Superior temporal gyrus (tissue), 1 donor: ENCODE measurements at regions not wholly inside any gene's neighbourhood (a gene's known extent, or its start where the extent isn't known, plus 50 kb on each side); places are given as distances from the start of the nearest gene placed in this dataset.

Experiments used
- DNase-seq: peaks from one replicate; pipeline ENCODE4 v3.0.0-alpha.2; 2016; ENCODE audit errors: extremely low spot score

DNA sequence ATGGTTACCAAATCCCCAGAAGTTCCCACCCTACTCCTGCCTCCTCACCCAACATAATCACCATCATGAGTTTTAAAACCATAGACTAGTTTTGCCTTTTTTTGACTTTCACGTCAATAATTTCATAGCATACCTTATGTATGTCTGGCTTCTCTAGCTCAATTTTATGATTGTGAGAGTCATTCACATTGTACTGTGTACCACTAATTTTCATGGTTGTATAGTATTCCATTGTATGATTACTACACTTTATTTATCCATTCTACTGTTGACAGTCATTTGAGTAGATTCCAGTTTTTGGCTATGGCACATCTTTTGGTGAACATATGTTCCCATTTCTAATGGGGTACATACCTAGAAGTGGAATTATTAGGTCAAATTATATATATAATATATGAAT is 195.3 kb upstream of the TCF21 start:
- no peak for DNase-seq

DNA sequence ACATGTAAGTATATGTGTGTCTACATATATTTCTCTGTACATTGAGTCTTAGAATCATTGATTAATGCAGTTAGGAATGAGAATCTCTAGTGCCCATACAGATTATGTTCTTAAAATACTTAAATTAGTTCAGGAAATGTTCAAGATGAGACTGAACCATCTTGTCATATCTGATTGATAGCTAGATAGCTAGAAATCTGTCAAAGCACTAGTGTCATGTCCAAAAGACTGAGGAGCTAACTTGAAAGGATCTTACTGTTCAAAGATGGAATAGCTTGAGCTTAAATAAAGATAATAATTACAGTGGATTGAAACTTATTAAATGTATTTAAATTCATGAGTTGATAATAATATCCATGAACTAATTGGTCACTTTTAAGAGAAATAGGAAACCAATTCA is 191.7 kb upstream of the TCF21 start:
- DNase-seq = no peak

DNA sequence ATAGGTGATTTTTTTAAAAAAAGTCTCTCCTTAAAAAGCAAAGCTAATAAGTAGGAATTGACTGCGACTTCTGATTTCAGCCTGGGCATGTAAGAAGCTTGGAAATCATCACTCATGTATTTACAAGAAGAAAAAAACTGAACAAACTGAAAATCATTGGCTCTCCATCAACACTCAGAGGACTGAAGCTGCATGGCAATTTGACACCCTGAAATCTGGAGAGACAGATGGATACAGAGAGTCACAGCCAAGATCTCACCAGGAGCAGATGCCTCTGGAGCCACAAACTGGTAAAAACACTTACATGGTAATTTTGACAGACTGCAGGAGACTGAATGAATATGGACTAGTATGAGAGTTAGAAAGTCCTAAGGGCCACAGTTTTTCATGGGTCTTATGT is 191.2 kb upstream of the TCF21 start:
- DNase-seq = peak; percentile 15

DNA sequence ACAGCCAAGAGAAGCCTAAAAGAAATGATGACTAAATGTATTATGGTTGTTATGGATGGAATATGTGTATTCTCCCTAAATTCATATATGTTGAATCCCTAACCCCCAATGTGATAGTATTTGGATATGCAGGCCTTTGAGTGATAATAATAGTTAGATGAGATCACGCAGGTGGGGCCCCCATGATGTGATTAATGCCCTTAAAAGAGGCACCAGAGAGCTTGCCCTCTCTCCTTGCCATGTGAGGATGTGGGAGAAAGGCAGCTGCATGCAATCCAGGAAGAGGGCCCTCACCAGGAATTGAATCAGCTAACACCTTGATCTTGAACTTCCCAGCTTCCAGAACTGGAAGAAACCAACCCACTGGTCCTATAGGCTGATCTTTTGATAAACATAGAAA is 190.6 kb upstream of the TCF21 start:
- DNase-seq = no peak

DNA sequence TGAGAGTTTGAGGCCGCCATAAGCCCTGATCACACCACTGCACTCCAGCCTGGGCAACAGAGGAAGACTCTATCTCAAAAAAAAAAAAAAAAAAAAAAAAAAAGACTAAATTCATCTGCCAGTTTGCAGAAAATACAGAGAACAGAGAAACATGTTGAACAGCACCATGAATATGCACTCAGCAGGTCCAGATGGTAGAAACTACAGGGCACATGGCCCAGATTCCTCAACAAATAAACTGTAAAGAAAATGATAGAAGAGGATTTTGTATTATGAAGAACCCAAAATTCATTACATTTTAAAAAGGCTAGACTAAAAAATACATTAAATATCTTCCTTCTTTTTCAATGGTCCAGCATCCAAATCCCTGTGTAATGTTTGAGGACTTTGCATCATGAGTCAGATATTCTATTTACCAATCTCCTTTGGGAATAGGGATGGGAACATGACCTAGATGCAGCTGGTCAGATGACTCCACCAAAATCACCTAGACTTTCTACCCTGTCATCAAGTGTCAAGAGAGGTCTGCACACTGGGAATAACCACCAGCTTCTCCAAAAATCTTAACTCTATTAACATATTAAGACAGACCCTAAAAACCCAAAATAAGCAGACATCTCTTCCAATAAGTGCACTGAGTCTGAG is 189.1 kb upstream of the TCF21 start:
- DNase-seq = no peak

DNA sequence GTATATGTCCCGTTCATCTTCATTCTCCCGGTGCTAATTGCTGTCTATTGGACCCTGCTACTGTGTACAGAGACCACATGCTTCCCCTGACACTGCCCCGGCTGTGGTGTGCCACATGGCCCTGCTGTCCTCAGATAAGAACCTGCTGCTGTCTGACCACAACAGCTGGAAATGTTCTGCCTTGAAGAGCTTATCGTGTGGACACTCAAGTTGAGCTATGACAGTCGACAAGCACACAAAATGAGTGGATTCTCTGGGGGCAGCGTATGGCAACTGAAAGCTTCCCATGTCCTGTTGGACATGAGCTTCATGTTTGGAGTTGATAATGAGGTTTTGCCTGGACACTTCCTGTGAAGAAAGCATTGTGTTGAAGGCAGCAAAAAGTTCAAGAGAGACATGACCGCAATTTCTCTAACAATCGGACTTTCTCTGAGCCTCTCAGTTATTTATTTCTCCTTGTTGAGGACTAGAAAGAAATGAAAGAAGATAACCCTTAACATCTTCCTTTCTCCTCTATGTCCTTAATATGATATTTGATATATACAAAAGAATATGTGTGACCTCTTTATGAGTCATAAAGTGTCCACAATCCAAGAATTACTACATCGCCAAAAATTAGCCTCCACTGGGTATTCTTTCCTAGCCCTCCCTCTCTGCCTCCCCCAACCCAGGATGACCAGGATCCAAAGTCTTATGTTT is 187.1 kb upstream of the TCF21 start:
- no peak for DNase-seq

DNA sequence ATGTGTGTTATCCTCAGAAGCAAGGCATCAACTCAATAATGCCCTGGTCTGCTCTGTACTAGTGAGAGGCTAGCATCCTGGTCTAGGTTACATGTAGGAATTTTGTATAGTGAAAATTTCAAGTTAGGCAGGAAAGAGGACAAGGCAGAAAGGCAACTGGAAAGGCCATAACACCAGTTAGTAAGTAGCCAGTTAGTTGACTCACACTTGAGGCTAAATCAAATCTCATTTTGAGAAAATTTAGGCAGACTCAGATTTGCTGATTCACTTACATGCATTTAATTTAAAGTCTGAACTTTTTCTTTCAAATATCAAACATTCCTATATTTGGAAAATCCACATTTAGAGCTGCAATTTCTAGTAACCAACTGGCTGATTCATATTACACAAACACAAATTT is 184.5 kb upstream of the TCF21 start:
- DNase-seq = peak; percentile 10

DNA sequence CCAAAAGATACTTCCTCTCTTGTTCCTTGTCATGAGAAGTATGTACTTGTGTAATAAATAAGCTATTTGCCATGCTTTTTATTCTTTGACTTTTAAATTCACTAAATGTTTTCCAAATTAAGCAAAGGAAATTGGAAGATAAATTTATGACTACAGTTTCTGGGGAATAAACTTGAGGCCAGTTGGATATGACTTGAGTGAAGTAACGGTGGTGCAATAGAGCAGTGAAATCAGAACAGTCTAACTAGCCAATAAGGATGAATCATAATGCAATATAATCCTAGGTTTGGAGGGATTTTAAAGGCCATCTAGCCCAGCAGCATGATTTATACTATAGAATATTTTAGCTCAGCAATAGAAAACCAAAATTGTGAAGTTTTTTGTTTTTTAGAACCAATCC is 183.8 kb upstream of the TCF21 start:
- DNase-seq = no peak

DNA sequence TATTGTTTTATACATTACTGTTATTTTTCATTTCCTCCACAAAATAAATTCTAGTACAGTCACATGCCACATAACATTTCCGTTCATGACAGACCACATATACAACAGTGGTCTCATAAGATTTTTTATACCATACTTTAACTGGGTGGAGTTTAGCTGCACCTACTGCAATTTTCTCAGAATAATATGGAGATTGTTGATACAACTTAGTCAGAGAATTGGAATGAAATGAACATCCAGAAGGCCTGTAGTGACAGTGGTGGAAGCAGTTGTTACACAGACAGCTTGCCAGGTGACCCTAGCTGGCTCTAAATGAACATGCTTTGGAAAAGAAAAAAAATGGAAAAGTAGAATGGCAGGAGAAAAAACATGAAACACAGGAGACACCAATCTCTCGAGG is 183.2 kb upstream of the TCF21 start:
- DNase-seq = no peak

DNA sequence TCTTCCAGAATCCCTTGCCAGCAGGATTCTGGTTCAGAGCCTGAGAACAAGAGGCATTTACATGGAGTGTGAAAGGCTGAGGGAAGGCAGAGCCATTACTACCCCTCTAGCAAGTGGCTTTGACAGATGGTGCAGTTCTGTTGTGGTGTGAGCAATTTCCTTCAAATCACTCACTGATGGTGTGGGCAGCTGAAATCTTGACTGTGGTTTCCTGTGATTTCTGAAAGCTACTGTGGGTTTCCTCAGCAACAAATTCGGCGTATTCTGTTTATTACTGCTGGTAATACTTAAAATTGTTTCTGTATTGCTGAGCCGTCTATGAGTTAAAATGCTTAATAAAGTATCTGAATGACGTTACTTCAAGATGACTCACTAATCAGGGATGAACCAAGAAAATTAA is 181.5 kb upstream of the TCF21 start:
- DNase-seq = peak; percentile 45

DNA sequence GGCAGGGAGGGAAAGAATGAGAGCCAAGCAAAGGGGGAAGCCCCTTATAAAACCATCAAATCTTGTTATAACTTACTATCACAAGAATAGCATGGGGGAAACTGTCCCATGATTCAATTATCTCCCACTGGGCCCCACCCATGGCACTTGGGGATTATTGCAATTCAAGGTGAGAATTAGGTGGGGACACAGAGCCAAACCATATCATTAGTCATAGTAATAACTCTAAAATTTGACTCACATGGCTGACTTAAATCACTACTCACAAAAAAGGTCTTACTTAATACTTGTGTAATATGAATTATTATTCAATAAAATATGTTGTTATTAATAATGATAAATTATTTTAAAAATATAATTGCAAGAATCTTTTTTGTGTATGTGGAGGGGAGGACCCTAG is 178.1 kb upstream of the TCF21 start:
- DNase-seq = no peak

DNA sequence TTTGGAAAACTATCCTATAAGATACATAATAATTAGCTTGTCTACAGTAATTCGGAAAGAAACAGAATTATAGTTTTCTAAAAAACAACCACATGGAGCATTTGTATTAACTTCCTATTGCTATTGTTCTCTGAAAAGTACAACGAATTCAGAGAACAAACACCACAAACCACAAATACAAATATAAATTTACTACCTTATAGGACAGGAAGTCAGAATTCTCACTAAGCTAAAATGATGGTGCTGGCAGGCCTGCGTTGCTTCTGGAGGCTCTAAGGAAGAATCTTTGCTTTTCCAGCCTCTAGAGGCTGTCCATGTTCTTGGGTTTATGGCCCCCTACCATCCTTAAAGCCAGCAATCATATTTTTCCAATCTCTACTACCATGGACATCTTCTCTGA is 173.6 kb upstream of the TCF21 start:
- DNase-seq = no peak

DNA sequence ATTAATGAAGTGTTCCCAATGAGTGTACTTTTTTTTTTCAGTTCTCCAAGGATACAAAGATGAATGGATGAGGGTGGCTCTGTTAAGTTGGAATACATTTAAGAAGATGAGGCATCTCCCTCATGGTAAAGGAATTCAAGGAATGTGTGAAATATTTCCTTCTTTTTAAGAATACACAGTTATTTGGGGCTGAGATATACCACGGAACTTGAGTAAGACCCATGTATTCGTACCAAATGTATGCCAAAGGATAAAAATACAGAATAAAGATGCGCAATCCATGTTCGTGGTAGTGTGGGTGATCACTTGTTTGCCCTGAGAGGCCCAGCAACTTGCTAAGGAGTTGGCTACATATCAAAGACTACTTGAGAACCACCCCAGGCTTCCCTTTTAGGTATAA is 164.2 kb upstream of the TCF21 start:
- DNase-seq = no peak

DNA sequence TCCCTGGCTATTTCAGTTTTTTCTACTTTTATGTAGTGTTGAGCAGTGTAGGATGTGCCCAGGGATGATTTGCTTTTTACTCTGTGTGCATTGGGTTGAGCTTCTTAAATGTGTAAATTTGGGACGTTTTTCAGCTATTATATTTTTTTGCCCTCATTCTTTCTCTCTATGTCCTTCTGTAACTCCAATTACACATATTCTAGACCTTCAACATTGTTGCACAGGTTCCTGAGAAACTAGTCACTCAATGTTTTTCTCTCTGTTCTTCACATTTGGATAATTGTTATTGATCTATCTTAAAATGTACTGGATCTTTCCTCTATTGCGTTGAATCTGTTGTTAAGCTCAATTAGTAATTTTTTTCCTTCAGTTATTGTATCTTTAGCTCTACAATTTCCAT is 162.7 kb upstream of the TCF21 start:
- no peak for DNase-seq

DNA sequence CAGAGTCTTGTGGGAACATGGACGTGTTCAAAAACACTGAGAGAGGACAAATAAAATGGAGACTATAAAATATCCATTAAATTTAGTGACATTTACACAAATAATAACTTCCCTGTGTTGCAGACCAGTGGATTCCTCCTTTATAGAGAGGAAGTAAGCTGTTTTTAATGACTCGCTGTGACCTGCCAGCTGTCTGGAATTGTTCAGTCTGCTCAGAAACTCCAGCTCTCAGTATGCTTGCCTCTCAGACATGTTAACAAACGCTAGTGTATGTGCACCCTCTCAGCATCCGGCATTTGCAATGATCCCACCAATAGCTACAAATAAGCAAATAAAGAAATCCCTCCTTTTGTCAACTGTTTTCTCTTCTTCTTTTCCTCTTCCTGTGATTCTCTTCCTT is 158.0 kb upstream of the TCF21 start:
- DNase-seq = no peak

DNA sequence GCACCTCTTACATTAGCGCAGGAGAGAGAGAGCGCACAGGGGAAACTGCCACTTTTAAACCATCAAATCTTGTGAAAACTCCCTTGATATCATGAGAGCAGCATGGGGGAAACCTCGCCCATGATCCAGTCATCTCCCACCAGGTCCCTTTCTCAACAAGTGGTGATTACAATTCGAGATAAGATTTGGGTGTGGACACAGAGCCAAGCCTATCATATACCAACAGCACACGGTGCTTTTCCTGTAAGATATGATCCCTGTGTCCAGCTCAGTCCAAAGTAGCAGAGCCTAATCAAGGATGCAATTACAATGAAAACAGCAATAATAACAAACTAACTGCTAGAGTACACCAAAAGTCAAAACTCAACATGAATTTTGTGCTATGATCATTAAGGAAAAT is 148.7 kb upstream of the TCF21 start:
- DNase-seq = no peak

DNA sequence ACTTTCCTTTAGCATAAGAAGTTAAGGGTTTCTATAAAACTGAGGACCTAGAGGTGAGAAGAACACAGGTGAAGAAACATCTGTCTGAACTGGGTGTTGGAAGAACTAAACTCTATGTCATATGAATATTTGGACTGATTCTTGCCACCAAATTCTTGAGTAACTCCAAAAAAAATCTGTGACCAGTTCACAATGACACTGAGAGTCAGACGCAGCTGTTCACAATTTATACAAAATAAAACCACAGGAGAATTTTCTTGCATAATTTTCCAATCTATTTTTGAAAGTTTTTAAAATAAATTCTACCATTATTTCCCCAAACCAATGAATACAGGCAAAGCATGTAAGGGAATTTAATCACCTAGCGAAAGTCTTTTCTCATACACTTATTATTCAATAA is 148.1 kb upstream of the TCF21 start:
- DNase-seq = no peak

DNA sequence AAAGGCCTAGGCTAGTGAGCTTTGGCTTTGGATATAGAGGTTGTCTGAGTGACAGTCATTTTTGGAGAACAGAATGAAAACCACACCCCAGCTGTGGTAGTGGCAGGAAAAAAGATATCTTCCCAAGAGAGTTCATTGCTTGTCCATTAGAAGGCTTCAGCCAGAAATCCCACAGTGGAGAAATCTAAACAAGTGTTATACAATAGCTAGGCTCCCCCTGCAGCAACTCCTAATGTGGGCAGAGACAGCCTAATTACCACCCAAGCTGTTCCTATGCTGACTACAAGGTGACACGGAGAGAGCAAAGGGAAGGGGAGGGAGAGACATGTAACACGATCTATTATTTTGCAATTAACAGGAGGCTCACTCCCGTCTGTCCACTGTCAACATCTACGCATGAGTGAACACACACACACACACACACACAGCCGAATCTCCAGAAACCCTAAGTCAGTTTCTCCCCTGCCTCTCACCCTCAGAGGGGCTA is 147.5 kb upstream of the TCF21 start:
- DNase-seq = no peak

DNA sequence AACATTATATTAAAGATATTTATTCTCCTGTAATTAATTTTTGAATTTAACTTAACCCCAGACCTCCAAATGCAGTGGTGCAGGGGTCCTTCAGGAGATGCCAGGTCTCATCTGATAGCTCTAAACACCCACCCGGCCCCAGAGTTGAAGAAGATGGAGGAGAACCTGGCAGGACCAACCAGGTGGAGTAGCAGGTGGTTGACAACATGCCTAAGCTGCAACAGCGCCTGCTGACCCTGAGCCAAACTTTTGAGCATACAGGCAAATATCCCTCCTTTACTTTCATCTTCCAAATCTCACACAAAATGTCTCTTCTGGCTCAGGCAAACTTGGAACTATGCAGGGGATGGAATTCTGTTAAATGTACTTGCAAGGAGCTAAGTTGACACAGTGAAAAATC is 145.3 kb upstream of the TCF21 start:
- no peak for DNase-seq

DNA sequence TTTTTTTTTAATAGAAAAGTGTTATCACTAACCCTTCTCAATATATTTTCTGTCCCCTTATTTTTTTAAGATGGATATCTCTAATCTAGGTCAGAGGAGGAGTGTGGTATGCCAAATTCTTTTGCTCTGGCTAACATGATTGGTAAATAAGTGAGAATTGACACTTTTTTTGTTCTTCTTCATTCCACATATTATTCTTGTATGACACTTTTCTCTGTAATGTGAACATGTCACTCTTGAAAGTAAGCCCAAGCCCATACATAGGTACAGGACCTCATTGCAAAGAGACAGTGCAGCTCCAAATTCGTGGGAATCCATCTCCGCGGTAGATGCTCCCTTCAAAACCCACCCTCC is 142.5 kb upstream of the TCF21 start:
- DNase-seq = no peak

DNA sequence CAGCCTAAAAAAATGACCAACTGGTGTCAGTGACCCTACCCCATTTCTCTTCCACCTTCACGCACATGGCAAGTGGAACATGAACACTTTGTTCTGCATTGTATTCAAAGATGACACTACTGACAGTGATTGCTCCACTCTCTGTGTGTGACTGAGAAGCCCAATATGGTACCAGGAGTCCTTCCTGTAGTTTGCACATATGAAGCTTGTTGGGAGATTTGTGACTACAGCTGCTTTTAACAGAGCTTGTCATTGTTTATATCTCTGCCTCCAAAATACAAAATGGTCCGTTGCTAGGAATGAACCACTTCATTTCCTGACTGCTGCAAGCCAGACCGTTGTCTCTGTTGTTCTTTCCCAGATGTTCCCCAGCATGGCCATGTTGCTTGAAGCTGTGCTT is 140.3 kb upstream of the TCF21 start:
- DNase-seq = no peak

DNA sequence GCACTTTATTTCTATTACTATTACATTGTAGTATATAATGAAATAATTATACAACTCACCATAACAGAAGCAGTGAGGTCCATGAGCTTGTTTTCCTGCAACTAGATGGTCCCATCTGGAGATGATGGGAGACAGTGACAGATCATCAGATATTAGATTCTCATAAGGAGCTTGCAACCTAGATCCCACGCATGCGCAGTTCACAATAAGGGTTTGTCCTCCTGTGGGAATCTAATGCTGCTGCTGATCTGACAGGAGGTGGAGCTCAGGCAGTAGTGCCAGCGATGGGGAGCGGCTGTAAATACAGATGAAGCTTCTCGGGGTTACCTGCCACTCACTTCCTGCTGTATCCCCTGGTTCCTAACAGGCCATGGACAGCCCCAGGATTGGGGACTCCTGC is 139.5 kb upstream of the TCF21 start:
- DNase-seq = no peak

DNA sequence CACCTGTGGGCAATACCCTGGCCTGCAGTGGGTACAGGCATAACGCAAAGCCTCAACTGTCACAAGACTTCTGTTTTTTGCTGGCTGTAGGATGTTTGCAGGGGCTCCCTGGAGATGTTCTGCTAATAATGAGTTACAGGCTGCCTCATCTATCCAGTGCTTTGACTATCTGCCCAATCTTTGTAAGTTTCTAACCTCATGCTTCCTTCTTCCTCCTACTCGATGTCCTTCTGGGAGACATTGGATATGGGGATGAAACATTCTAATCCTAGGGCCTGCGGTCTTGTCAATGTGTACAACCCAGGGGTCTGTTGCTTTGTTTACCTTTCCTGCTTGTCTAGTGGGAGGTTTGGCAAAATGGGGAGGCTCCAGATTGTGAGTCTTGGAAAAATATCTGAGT is 136.8 kb upstream of the TCF21 start:
- DNase-seq = no peak

DNA sequence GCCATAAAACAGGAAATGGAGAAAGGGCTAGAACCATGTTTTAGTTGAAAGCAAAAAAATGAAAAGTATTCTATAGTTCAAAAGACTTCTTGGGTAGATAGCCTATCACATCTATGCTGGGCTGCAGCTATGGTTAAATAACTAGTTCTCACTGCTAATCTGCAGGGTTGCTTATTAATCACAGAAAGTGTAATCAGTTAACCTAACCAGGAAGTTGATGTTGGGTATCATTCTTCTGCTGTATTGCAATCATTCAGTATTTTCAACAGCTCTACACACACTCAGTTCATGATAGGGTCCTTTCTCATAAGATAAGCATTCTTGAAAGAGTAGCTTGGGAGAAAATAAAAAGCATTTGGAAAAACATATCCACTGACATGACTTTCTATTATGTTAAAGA is 135.2 kb upstream of the TCF21 start:
- no peak for DNase-seq
